ENCODE measurements at regions not wholly inside any gene's neighbourhood (a gene's known extent, or its start where the extent isn't known, plus 50 kb on each side); places are given as distances from the start of the nearest gene placed in this dataset.

GRCh38 chr15:45858491-45858890 is 223.7 kb downstream of the SQOR start:
- TF ChIP-seq REST (IDR thresholded peaks at IDR 0.05; ENCODE audit: low read depth) (no peak), CTCF (IDR thresholded peaks at IDR 0.05 in 2 of 3, conservative IDR thresholded peaks at IDR 0.05 in 1 of 3; ENCODE audit: borderline replicate concordance in 1 of 3, insufficient read depth in 1 of 3, low read depth in 2 of 3, low read length in 2 of 3) (no peak), POLR2A (IDR thresholded peaks at IDR 0.05; ENCODE audit: borderline replicate concordance, extremely low read depth, insufficient read depth, insufficient read length) (no peak)

Measured in HCT116 (cell line).